Globus pallidus (tissue), 1 donor: ENCODE measurements at regions not wholly inside any gene's neighbourhood (a gene's known extent, or its start where the extent isn't known, plus 50 kb on each side); places are given as distances from the start of the nearest gene placed in this dataset.

Source experiments
- DNase-seq: peaks from one replicate; pipeline ENCODE4 v3.0.0-alpha.2; 2015; ENCODE audit warnings: low spot score

DNA sequence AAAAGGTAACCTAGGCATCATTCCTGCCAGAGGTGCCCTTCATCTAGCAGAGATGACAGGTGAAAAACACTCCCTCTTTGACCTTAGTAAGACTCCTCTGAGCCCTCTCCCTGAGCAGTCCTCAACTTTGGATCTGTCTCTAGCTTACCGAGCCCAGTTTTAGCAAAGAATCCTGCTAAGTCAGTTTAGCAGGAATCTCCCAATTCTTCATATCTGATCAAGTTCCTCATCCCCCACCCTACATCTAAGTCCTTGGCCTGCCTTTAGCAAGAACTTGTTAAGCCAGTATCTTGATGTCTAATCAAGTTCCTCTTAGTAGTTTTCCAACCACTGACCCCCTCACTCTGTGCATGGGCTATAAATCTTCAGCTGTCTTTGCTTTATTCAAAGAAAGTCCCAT is 235.6 kb downstream of the OMA1 start:
- DNase-seq, result no peak

DNA sequence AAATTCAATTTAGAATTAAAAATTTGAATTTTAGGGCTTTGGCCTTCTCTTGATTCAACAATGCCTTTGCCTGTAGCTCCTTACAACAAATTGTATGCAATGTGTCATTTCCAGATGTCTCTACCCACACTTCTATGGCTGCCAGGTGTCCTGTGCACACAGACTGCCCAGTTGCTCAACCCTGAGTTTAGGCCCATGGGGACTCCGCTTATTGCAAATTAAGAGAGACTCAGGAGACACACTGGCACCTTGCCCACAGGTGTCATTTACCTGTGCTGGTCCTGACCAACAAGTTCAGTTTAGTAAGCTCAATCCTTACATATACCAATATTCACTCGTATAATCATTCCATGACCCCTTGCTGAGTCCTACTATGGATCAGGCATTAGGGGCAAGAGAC is 236.1 kb downstream of the OMA1 start:
- no peak for DNase-seq

GRCh38 chr1:58308206-58308605 is 238.3 kb downstream of the OMA1 start:
- DNase-seq, result no peak

GRCh38 chr1:58307431-58307830 is 239.1 kb downstream of the OMA1 start:
- no peak for DNase-seq

GRCh38 chr1:58305622-58306021 is 240.9 kb downstream of the OMA1 start:
- DNase-seq, result no peak

- DNase-seq, result no peak
Measured at GRCh38 chr1:58304346-58304975, 242.1 kb downstream of the OMA1 start.

- no peak for DNase-seq
Measured at GRCh38 chr1:58303841-58304240, 242.7 kb downstream of the OMA1 start.

DNA sequence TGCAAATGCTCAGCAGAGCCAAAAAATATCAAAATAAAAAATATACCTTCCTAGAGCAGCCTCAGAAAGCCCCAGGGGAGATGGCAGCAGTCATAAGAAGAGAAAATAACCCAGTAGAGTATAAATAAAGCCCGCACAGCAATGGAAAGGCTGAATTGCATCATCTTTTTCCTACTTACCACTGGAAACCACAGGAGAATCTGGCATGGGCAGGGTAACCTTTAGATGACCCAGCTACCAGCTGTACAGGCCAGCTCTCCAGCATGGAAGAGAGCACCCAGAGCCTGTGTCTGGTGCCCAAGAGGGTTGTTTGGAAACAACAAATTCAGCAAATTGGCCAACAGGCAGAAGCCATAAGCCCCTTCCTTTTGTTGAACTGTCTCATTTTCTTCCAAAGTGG is 253.1 kb downstream of the OMA1 start:
- DNase-seq, result no peak

GRCh38 chr1:58290685-58291372 is 255.7 kb downstream of the OMA1 start:
- DNase-seq, result no peak

DNA sequence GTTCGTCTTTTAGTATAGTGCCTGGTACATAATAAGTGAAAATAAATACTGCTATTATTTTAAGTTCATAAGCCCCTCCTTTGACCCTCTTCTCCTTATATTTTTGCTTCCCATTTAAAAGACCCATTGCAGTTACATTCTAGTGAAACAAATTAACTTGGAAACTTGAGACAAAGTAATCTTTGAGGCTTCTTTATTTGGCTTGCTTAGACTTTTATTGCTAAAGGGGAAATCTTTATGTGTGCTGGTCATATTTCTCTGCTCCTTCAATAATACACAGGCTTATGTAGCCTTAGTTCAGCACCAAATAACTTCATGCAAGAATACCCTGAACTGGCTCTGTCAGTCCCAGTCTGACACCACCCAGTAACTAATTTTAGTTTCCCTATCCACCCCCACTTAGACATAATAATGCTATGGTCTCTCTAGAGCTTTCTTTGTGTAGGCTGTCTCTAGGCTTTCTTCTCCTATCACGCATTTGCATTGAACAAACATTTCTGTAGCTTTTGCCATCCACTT is 257.8 kb downstream of the OMA1 start:
- no peak for DNase-seq

DNA sequence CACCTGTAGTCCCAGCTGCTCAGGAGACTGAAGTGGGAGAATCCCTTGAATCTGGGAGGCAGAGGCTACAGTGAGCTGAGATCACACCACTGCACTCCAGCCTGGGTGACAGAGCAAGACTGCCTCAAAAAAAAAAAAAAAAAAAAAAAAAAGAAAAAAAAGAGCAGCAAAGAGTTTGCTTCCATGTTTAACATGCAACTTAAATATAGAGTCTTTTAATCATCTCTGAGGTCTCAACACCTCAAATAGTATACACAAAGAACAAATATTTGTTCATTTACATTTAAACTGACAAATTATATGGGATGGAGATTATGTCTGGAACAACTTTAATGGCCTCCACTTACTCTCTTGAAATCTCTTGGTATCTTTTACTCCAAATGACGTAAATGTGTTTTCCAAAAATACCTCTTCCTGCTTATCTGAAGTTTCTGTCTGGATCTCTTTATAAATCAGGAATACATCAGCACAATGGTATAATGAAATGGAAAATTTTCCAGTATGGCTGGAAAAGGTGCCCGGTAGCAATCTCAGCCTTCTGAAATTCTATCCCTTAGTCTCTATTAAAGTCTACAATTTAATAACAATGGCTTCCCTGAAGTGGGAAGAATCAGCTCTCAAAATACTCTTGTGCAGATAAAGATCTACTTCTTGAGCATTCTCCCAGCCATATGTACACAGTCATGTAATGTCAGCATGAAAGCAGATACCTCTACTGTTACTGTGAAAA is 258.5 kb downstream of the OMA1 start:
- no peak for DNase-seq

DNA sequence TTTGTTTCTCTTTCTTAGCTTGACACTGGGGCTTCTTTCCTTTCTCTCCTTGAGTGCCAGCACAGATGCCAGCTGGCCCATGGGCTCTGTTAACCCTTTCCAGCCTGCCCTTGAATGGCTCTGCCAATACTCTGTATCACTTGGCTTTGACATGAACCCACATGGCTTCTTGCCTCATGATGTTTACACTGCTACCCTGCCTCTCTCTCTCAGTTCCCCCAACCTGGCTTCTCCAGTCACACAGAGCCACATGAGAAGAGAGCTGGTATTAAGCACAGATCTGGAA is 262.4 kb downstream of the OMA1 start:
- no peak for DNase-seq

- no peak for DNase-seq
Measured at GRCh38 chr1:58283388-58284224, 262.9 kb downstream of the OMA1 start.

GRCh38 chr1:58282623-58283387 is 263.7 kb downstream of the OMA1 start:
- DNase-seq, result no peak

DNA sequence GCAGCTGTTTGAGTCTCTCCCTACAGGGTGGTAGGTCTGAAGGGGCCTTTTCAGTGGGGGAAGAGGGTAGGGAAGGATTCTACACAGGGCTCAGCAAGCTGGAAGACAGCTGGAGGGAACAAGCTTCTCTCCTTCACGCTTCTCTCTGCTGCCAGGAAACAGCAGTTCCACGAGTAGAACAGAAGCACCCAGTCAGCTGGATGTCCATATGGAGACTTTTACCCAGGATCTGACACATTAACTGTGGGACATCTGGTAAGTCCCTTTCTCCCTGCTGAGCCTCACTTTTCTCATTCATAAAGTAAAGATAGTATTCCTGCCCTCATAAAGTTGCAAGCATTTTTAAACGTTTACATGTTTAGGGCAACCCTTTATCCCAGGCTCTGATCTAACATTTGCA is 280.3 kb downstream of the OMA1 start:
- no peak for DNase-seq

- no peak for DNase-seq
Measured at GRCh38 chr1:58264462-58264861, 282.1 kb downstream of the OMA1 start.

DNA sequence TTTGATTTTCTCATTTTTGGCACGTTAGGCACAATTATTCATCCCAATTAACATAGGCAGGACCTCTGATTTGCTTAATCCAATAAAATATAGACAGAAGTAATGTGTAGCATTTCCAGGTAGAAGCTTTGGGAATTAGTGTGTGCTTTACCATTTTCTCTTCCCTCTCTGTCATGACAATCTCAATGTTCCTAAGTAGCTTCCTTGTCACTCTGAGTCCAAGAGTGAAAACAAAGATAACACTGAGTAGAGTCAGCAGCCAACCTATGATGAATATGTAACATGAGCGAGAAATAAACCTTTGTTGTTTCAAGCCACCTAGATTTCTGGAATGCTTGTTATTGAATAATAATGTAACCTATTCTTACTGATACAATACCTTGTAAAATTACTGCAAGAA is 283.8 kb downstream of the OMA1 start:
- DNase-seq, result no peak

DNA sequence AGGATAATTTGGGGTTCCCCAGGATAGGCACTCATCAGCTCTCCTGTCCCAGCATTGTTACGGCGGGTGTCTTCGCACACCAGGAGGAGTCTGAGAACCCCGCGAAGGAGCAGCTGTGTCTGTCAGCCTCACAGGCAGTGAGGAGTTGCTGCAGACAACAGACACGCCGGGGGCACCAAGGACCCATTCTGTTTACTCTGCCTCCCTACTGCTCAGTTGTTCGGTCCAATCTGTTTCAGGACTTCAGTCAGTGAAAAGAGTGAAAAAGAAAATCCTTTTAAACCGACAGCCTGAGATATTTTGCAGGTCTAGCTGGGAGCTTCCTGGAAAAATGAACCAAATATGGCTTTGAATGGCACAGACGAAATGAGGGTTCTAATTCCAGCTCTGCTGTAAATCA is 288.4 kb downstream of the OMA1 start:
- DNase-seq, result no peak

GRCh38 chr1:58257003-58257402 is 289.5 kb downstream of the OMA1 start:
- DNase-seq, result no peak

- no peak for DNase-seq
Measured at GRCh38 chr1:58256546-58256945, 290.0 kb downstream of the OMA1 start.

- DNase-seq, result no peak
Measured at GRCh38 chr1:58256041-58256440, 290.5 kb downstream of the OMA1 start.

- no peak for DNase-seq
Measured at GRCh38 chr1:58255192-58255591, 291.3 kb downstream of the OMA1 start.
